GM19468 (cell line): ENCODE measurements at regions not wholly inside any gene's neighbourhood (a gene's known extent, or its start where the extent isn't known, plus 50 kb on each side); places are given as distances from the start of the nearest gene placed in this dataset.
"Not testable (repeated sequence)": the region's sequence is repeated elsewhere in the genome, so short reads cannot be mapped to it uniquely, and the experiment has no call there.

ENCODE experiments used
- ATAC-seq: cut with Tn5 transposase; IDR thresholded peaks from one replicate; pipeline ENCODE4 v1.9.1; 2021; ENCODE audit warnings: mild to moderate bottlenecking, moderate library complexity, moderate number of reproducible peaks; ENCODE audit not compliant: unreplicated experiment; ENCODE audit errors: extremely low read depth

GRCh38 chr7:34207810-34208209 lies 302.5 kb downstream of the BMPER start:
- no peak for ATAC-seq

GRCh38 chr7:34208878-34209621 lies 303.7 kb downstream of the BMPER start:
- ATAC-seq = no peak

- no peak for ATAC-seq
Measured at GRCh38 chr7:34211018-34211417, 305.7 kb downstream of the BMPER start.

DNA sequence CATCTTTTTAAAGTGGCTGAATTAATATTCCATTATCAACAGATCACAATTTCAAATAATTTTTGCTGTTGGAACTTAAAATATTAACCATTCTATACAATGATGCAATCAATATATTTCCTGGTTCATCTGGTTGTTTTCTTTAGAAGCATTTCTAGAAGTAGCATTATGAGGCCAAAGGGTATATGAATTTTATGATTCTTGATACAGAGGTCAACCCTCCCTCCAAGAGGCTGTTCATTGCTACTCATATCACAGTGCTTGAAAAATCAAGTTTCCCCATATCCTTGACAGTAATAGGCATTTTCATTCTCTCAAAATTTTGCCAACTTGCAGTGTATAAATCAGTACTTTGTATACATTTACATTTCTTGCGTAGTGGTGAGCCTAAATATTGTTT lies 312.6 kb downstream of the BMPER start:
- ATAC-seq = no peak

DNA sequence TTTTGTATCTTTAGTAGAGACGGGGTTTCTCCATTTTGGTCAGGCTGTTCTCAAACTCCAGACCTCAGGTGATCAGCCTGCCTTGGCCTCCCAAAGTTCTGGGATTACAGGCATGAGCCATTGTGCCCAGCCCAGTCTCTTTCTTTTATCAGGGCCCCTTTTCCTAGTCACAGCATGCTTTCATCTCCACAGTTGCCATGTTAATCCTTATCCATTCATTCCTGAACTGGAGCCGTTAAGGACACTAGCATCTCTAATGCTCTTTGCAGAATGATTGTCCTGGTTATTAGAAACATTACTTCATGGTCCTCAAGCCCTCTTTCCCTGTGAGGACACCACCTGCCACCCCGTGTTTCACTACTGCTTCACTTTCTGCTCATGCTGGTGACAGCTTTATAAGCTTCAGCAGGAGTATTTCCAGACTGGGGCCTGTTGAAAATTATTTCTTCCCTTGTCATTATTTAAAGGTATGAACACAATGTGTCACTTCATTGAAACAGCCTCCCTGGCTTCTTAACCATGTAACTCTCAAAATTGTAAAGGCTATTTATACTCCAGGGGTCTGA lies 313.9 kb downstream of the BMPER start:
- no peak for ATAC-seq

DNA sequence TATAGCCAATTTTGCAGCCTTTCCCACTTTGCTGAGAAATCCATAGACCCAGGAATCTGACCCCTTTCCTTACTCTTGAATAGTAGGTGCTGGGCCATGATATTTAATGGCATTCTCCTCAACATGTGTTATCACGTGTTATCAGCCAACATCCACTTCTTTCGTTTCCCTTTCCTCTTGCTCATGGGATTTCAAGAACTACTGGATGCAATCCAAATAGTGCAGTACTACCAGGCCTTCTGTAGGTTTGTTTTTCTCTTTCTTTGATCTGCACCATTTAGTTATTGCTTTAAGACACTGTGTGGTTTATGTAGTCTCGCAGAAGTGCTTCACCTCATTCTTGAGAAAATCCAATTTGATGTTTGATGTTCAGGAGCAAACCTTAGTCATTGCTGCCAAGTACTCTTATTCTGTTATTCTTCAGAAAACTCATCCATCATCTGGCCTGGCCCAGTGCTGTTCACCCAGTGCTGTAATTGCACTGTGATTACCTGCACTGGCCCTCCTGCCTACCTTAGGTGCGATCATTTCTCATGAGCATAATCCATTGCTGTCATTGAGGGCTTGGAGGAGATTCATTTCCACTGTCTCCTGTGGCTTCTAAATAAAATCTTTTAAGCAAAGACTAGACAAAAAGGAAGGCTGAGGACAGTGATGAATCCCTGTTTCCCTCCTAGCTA lies 315.3 kb downstream of the BMPER start:
- ATAC-seq = no peak

- no peak for ATAC-seq
Measured at GRCh38 chr7:34222316-34222715, 317.0 kb downstream of the BMPER start.

GRCh38 chr7:34222722-34223121 lies 317.4 kb downstream of the BMPER start:
- ATAC-seq = no peak

DNA sequence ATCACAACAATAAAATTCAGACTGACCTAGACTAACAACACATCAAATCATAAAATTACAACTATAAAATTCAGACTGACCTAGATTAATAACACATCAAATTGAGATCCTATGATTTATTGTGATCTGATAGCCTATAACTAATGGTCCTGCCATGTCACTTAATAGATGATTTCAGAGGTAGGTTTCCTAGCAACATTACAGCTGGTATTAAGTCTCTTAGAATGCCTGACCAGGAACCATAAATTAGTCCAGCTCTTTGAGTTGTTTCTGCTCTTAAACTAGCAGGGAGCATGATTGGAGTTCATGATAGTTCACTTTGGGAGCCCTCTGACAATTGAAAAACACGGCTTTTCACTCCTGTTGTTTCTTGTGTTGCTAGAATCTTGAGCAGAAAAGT lies 318.9 kb downstream of the BMPER start:
- no peak for ATAC-seq

DNA sequence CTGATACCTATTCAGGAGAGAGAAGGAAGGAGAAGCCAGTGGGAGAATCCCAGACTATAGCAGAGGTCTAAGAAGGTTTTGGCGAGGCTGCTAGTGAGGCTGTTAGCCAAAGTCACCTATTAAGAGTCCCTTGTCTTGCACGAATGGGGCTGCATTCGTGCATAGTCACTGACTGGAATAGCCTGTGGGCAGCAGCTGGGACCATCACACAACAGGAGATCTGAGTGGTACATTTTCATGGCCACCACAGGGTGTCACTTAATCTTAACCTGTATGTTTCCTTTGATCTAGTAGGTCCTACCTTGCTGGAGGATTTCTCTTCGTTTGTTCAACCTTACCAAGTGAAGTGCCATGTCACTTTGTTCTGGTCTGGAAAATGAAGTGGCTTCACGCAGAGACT lies 319.9 kb downstream of the BMPER start:
- ATAC-seq = no peak

DNA sequence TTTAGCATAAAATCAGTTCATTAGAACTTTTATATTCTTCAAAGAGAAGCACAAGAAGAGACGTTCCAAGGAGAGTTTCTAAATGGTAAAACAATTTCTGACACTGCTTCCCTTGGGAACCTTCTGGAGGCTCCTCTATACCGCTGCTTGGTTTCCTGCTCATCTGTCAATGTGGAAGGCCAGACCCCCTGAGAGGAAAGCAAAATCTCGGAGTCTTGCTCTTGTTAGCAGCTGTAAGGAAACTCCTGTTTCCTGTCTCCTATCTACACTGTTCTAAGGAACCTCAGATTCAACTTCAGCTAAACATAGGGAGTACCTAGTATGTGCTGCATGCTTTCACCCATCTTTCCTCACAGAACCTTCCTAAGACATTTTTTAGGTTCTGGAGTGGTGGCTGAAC lies 322.2 kb downstream of the BMPER start:
- no peak for ATAC-seq

- ATAC-seq = not testable (repeated sequence)
Measured at GRCh38 chr7:34235101-34235500, 329.8 kb downstream of the BMPER start.

DNA sequence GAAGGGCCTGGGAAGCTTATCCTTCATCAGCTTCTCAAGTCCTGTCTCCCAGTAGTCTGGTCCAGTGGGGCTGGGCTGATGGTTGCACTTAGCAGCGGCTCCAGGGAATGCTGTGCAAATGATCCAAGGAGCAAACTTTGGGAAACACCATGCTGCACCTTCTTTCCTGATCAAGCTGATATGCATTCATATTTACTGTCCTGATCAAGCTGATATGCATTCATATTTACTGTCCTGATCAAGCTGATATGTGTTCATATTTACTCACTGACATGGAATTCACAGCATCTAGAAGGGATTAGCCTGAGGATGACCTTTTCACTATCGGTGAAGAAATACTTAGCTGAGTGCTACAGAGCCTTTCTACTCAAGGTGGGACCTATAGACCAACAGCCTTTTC lies 330.7 kb downstream of the BMPER start:
- no peak for ATAC-seq

GRCh38 chr7:34236839-34237492 lies 331.6 kb downstream of the BMPER start:
- no peak for ATAC-seq

- ATAC-seq = no peak
Measured at GRCh38 chr7:34237493-34237849, 332.1 kb downstream of the BMPER start.

GRCh38 chr7:34240417-34240816 lies 335.1 kb downstream of the BMPER start:
- no peak for ATAC-seq

DNA sequence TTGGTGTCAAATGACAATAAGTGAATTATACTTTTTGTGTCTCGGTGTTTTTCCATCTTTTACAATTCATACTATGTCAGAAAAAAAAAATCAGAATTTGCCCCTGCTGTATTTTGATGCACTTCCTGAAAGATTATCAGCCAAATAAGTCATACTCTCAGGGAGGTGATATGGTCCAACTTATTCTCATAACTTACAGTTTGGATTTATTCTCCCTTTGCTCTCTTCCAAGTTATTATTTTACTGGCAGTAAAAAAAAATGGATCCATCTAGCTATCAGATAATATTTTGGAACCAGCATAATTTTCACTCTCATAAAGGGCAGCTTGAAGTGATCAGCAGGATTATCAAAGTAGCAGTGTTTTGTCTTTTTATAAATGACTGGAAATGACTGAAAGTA lies 337.1 kb downstream of the BMPER start:
- no peak for ATAC-seq

GRCh38 chr7:34245246-34245645 lies 339.9 kb downstream of the BMPER start:
- no peak for ATAC-seq

DNA sequence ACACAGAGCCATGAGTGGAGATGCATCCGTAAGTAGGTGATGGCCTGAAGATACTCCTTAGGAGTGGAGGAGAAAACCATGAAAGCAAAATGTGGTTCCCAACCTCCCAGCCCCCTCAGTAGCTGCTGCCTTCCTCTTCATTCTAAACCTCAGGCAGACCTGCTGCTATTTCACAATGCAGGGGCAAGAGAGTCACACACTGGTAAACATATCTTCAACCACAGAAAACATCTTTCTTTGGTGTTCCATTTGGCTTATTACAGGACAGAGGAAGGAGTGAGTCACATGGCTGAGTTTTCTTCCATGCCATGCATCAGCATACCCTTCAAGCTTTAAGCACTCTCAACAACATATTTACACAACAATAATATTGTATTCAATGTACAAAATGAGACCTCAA lies 342.1 kb downstream of the BMPER start:
- no peak for ATAC-seq

DNA sequence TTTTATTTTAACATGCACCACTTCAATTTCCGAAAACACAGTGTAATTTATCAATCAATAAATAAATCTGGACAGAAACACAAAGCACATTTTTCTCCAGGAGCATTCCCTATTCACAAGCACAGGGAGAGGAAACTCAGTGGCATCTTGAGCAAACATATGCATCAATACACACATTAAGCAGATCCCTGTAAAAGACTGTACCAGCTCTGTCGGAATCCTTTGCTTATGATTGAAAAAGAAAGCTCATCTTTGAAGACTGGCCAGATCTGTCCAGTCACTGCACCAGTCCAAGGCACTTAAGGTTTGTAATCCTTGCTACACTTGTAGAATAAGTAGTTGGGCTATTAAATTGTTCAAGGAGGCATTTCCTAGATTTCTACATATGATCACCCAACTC lies 343.9 kb downstream of the BMPER start:
- ATAC-seq = no peak

GRCh38 chr7:34260279-34260678 lies 354.9 kb downstream of the BMPER start:
- ATAC-seq = no peak
